K562 (cell line): ENCODE measurements at regions not wholly inside any gene's neighbourhood (a gene's known extent, or its start where the extent isn't known, plus 50 kb on each side); places are given as distances from the start of the nearest gene placed in this dataset.

Source experiments
- ATAC-seq: fragments of 200-7000 bp; cut with Tn5 transposase; 3 replicates; pipeline ENCODE4 v1.9.1; 2020; ENCODE audit warnings: moderate library complexity
- BruUV-seq: library from RNA; stranded (reverse); fragments of 400-500 nt; replicated peaks from 2 replicates; lab custom pipeline; 2021; lab: Mats Ljungman, UMichigan
- CTCF ChIA-PET: fragments of 300-600 bp; formaldehyde crosslinking; extraction: SDS; loops from one replicate; lab custom pipeline; 2021; ENCODE audit warnings: low intra/inter-chr PET ratio; lab: Yijun Ruan, JAX
- POLR2A ChIA-PET: fragments of 300-600, 350-650 bp; sonication (Branson Sonifier 250); formaldehyde crosslinking; extraction: SDS; loops from one replicate; lab custom pipeline; 2021; ENCODE audit warnings: antibody characterized with exemption, inconsistent platforms; lab: Yijun Ruan, JAX
- DNase-seq, 4 experiments: peaks; one replicate each; pipeline versions ENCODE4 v3.0.0 to v3.0.0-alpha.2; 2011 to 2018; ENCODE audit warnings: low spot score in 3 of 4, mixed read lengths in 3 of 4; ENCODE audit errors: extremely low read depth in 1 of 4
- FAIRE-seq: peaks from 2 replicates; lab custom pipeline; 2011; peaks lifted over from hg19 to GRCh38; lab: Jason Lieb, UNC
- H2AFZ ChIP-seq: 2 replicates; pipeline ENCODE4 v1.6.0; 2011; ENCODE audit warnings: low read depth, low read length, control low read depth, inconsistent platforms
- H3K27ac ChIP-seq: fragments of 200-600 bp; 3 replicates; pipeline ENCODE4 v1.8.0; 2011; ENCODE audit warnings: low read depth, mild to moderate bottlenecking, control low read depth, inconsistent platforms, low read length, moderate library complexity, mixed read lengths; ENCODE audit errors: extremely low read depth
- H3K27me3 ChIP-seq, 2 experiments: fragments of 300-600 bp in 1 of 2; 2 replicates in 1 of 2; 3 replicates in 1 of 2; pipeline versions ENCODE4 v1.6.0 to v1.8.0; 2011; ENCODE audit warnings: inconsistent platforms in 2 of 2, low read length in 2 of 2, mild to moderate bottlenecking in 1 of 2, mixed read lengths in 1 of 2, moderate library complexity in 1 of 2; ENCODE audit not compliant: control insufficient read depth in 2 of 2, insufficient read depth in 2 of 2
- H3K36me3 ChIP-seq: fragments of 300-600 bp; 3 replicates; pipeline ENCODE4 v1.8.0; 2011; ENCODE audit warnings: mild to moderate bottlenecking, low read length, inconsistent platforms; ENCODE audit not compliant: control insufficient read depth, insufficient read depth
- H3K4me1 ChIP-seq, 2 experiments: fragments of 200-600 bp in 1 of 2; replicated peaks in 1 of 2; 2 replicates in 1 of 2; 3 replicates in 1 of 2; pipeline versions ENCODE4 v1.5.1 to v1.8.0; 2011; ENCODE audit warnings: inconsistent platforms in 2 of 2, low read length in 2 of 2, mild to moderate bottlenecking in 1 of 2, mixed read lengths in 1 of 2, moderate library complexity in 1 of 2; ENCODE audit not compliant: control insufficient read depth in 2 of 2, insufficient read depth in 2 of 2
- H3K4me2 ChIP-seq: 2 replicates; pipeline ENCODE4 v1.6.1; 2011; ENCODE audit warnings: low read length, control low read depth, inconsistent platforms, mixed read lengths; ENCODE audit not compliant: insufficient read depth
- H3K4me3 ChIP-seq: fragments of 200-600 bp; sonication (generic), shearing (Covaris generic); 2 replicates; pipeline ENCODE4 v1.5.1; 2016; ENCODE audit warnings: control low read depth, inconsistent platforms
- H3K79me2 ChIP-seq: fragments of 200-600 bp; 3 replicates; pipeline ENCODE4 v1.8.0; 2011; ENCODE audit warnings: low read length, inconsistent platforms; ENCODE audit not compliant: control insufficient read depth, insufficient read depth
- H3K9ac ChIP-seq, 2 experiments: 2 replicates each; pipeline versions ENCODE4 v1.6.0 to v1.6.1; 2011; ENCODE audit warnings: low read depth in 2 of 2, low read length in 2 of 2, control low read depth in 1 of 2, inconsistent platforms in 1 of 2, mild to moderate bottlenecking in 1 of 2, mixed read lengths in 1 of 2; ENCODE audit not compliant: insufficient read depth in 1 of 2
- H3K9me1 ChIP-seq: one replicate; pipeline ENCODE4 v1.6.0; 2011; ENCODE audit warnings: inconsistent platforms, mild to moderate bottlenecking, low read length, moderate library complexity; ENCODE audit not compliant: control insufficient read depth, insufficient read depth
- H3K9me3 ChIP-seq: replicated peaks from 2 replicates; pipeline ENCODE4 v1.5.1; 2011; ENCODE audit warnings: low read depth, low read length, inconsistent platforms; ENCODE audit not compliant: control insufficient read depth, insufficient read depth
- H4K20me1 ChIP-seq: replicated peaks from 2 replicates; pipeline ENCODE4 v1.6.1; 2011; ENCODE audit warnings: low read length, inconsistent platforms, mixed read lengths; ENCODE audit not compliant: control insufficient read depth, insufficient read depth
- AFF1 ChIP-seq, 2 experiments: fragments of 450-650 bp; IDR thresholded peaks; 2 replicates each; pipeline ENCODE4 v1.6.1; 2018; ENCODE audit warnings: mild to moderate bottlenecking in 2 of 2, low read depth in 1 of 2; ENCODE audit not compliant: partially characterized antibody in 2 of 2
- POU5F1 ChIP-seq: fragments of 150-350 bp; IDR thresholded peaks from 2 replicates; pipeline ENCODE4 v1.6.1; 2014; ENCODE audit warnings: borderline replicate concordance, low read length, low read depth, mild to moderate bottlenecking; ENCODE audit not compliant: partially characterized antibody
- SREBF2 ChIP-seq: sonication (generic); formaldehyde crosslinking; IDR thresholded peaks from 2 replicates; pipeline ENCODE4 v1.4.0; 2020; ENCODE audit warnings: mild to moderate bottlenecking, missing genetic modification reagents
- TAF9B ChIP-seq: fragments of 450-650 bp; IDR thresholded peaks from 2 replicates; pipeline ENCODE4 v1.6.1; 2018; ENCODE audit warnings: mild to moderate bottlenecking; ENCODE audit not compliant: partially characterized antibody
- TFAM ChIP-seq: fragments of 250-450 bp; sonication (Bioruptor Pico); conservative IDR thresholded peaks from 2 replicates; pipeline ENCODE4 v1.5.0; 2021; ENCODE audit warnings: mild to moderate bottlenecking, moderate library complexity
- ZBTB40 ChIP-seq, 2 experiments: fragments of 450-650 bp in 1 of 2; sonication (generic) in 1 of 2; formaldehyde crosslinking in 1 of 2; IDR thresholded peaks; 2 replicates each; pipeline versions ENCODE4 v1.7.1 to v1.9.0; 2016 to 2022; ENCODE audit warnings: inconsistent platforms in 1 of 2, mild to moderate bottlenecking in 1 of 2, missing genetic modification reagents in 1 of 2
- ZBTB7A ChIP-seq: IDR thresholded peaks from 2 replicates; pipeline ENCODE4 v1.6.1; 2011; ENCODE audit warnings: low read depth, mild to moderate bottlenecking, low read length, moderate library complexity, borderline replicate concordance; ENCODE audit not compliant: control insufficient read depth
- WGBS: fragments of 100-300 bp; shearing (Covaris generic); methylation state at CpG from one replicate; pipeline ENCODE4 v1.1.6; 2016; ENCODE audit warnings: low coverage, mixed read lengths; ENCODE audit not compliant: insufficient coverage; ENCODE audit errors: missing lambda C conversion rate; 5-methylcytosine and 5-hydroxymethylcytosine counted together
- in situ Hi-C: fragments of 300-500 bp; cut with MboI; formaldehyde crosslinking; loops from 4 replicates; pipeline ENCODE4 v1.15.0; 2018; ENCODE audit warnings: inconsistent platforms, mixed read lengths
- intact Hi-C: fragments of 100-400 bp; cut with micrococcal nuclease; formaldehyde crosslinking; loops from 2 replicates; pipeline ENCODE4 v1.14.2; 2022

GRCh38 chr1:208556461-208556860, 312.3 kb upstream of the PLXNA2 start:
- intact Hi-C loops: no loop called here
- H3K79me2 ChIP-seq: no peaks in the 10 kb centered on the region
- no peaks in the 10 kb centered on the region for H3K36me3 ChIP-seq
- DNase-seq (no peak), ATAC-seq (no peak), FAIRE-seq (no peak)
- H3K4me3 ChIP-seq: no peak overlapping the region
- H3K4me2 ChIP-seq: no peak overlapping the region
- H3K27ac ChIP-seq: no peak overlapping the region
- ChIA-PET POLR2A (interaction anchor here (1.3 kb wide), 1 partner anchor 11 kb away, joined by 3 read pairs; no protein-coding TSS in a partner anchor), CTCF (no interaction called here)
- no peaks in the 10 kb centered on the region for H4K20me1 ChIP-seq
- no peaks in the 10 kb centered on the region for H3K9me3 ChIP-seq
- in situ Hi-C loops: no loop called here
- H3K27me3 ChIP-seq: no peaks in the 10 kb centered on the region
- no peak overlapping the region for H3K9ac ChIP-seq
- H3K4me1 ChIP-seq: no peaks in the 10 kb centered on the region
- H3K9me1 ChIP-seq: no peaks in the 10 kb centered on the region
- H2AFZ ChIP-seq: no peak overlapping the region
- BruUV-seq: no TSS peak
- 0% methylated on average over 6 of the region's 6 CpGs for WGBS
- TF ChIP-seq ZBTB40 (IDR thresholded peaks at IDR 0.05): no peak
- no peak for TF ChIP-seq ZBTB40 (CRISPR knock-in tag; IDR thresholded peaks at IDR 0.05)
- TF ChIP-seq POU5F1: no peak
- TF ChIP-seq AFF1 (IDR thresholded peaks at IDR 0.05; ENCODE audit: low read depth in 1 of 2, partially characterized antibody in 2 of 2): no peak
- no peak for TF ChIP-seq TAF9B
- TF ChIP-seq TFAM (CRISPR knock-in tag): no peak
- TF ChIP-seq ZBTB7A: no peak
- no peak for TF ChIP-seq SREBF2 (CRISPR knock-in tag)
